Trophoblast cell (in vitro differentiated cells and primary cell): ENCODE measurements at regions not wholly inside any gene's neighbourhood (a gene's known extent, or its start where the extent isn't known, plus 50 kb on each side); places are given as distances from the start of the nearest gene placed in this dataset.

Experiments
- DNase-seq, 2 donors: peaks; one replicate each; pipeline ENCODE4 v3.0.0-alpha.2; 2016
- H2AFZ ChIP-seq: 2 replicates; pipeline ENCODE4 v1.6.1; 2013; ENCODE audit warnings: low read length, moderate library complexity, mild to moderate bottlenecking; ENCODE audit not compliant: insufficient read depth, poor library complexity
- H2AK5ac ChIP-seq: 2 replicates; pipeline ENCODE4 v1.6.1; 2013; ENCODE audit warnings: mild to moderate bottlenecking, low read length
- H2BK120ac ChIP-seq: 2 replicates; pipeline ENCODE4 v1.6.1; 2013; ENCODE audit warnings: low read length, mild to moderate bottlenecking, moderate library complexity; ENCODE audit not compliant: insufficient read depth, poor library complexity
- H2BK12ac ChIP-seq: 2 replicates; pipeline ENCODE4 v1.6.1; 2013; ENCODE audit warnings: mild to moderate bottlenecking, low read length, moderate library complexity
- H2BK5ac ChIP-seq: 2 replicates; pipeline ENCODE4 v1.6.1; 2013; ENCODE audit warnings: low read length, low read depth, moderate library complexity, mild to moderate bottlenecking; ENCODE audit not compliant: poor library complexity
- H3K14ac ChIP-seq: 2 replicates; pipeline ENCODE4 v1.6.1; 2013; ENCODE audit warnings: mild to moderate bottlenecking, low read length
- H3K18ac ChIP-seq: 2 replicates; pipeline ENCODE4 v1.6.1; 2013; ENCODE audit warnings: mild to moderate bottlenecking, low read length
- H3K23ac ChIP-seq: 2 replicates; pipeline ENCODE4 v1.6.1; 2013; ENCODE audit warnings: low read length
- H3K27ac ChIP-seq: 2 replicates; pipeline ENCODE4 v1.5.1; 2013; ENCODE audit warnings: low read depth, mild to moderate bottlenecking, inconsistent platforms, low read length, moderate library complexity
- H3K27me3 ChIP-seq: 2 replicates; pipeline ENCODE4 v1.6.1; 2013; ENCODE audit warnings: inconsistent platforms, mild to moderate bottlenecking, low read length, moderate library complexity; ENCODE audit not compliant: insufficient read depth
- H3K36me3 ChIP-seq, 2 experiments: 1 replicate in 1 of 2; 2 replicates in 1 of 2; pipeline ENCODE4 v1.6.1; 2013; ENCODE audit warnings: low read length in 2 of 2, mild to moderate bottlenecking in 2 of 2, moderate library complexity in 1 of 2; ENCODE audit not compliant: insufficient read depth in 2 of 2, control insufficient read depth in 1 of 2
- H3K4ac ChIP-seq: 2 replicates; pipeline ENCODE4 v1.6.1; 2013; ENCODE audit warnings: low read depth, mild to moderate bottlenecking, low read length, moderate library complexity
- H3K4me1 ChIP-seq, 2 experiments: 1 replicate in 1 of 2; 2 replicates in 1 of 2; pipeline ENCODE4 v1.6.1; 2013; ENCODE audit warnings: low read length in 2 of 2, mild to moderate bottlenecking in 2 of 2, moderate library complexity in 1 of 2; ENCODE audit not compliant: insufficient read depth in 2 of 2, control insufficient read depth in 1 of 2
- H3K4me2 ChIP-seq: 2 replicates; pipeline ENCODE4 v1.6.1; 2013; ENCODE audit warnings: inconsistent platforms, mild to moderate bottlenecking, low read length, moderate library complexity
- H3K4me3 ChIP-seq: 2 replicates; pipeline ENCODE4 v1.5.1; 2013; ENCODE audit warnings: mild to moderate bottlenecking, low read depth, low read length, inconsistent platforms
- H3K79me1 ChIP-seq: one replicate; pipeline ENCODE4 v1.6.1; 2013; ENCODE audit warnings: low read length
- H3K79me2 ChIP-seq: 2 replicates; pipeline ENCODE4 v1.6.1; 2013; ENCODE audit warnings: low read length, mild to moderate bottlenecking; ENCODE audit not compliant: control insufficient read depth, insufficient read depth, poor library complexity
- H3K9ac ChIP-seq: 2 replicates; pipeline ENCODE4 v1.6.1; 2013; ENCODE audit warnings: mild to moderate bottlenecking, low read length
- H3K9me3 ChIP-seq: 2 replicates; pipeline ENCODE4 v1.6.1; 2013; ENCODE audit warnings: low read depth, mild to moderate bottlenecking, control low read depth, inconsistent platforms, low read length; ENCODE audit not compliant: insufficient read depth
- H4K12ac ChIP-seq: 2 replicates; pipeline ENCODE4 v1.6.1; 2013; ENCODE audit warnings: low read depth, mild to moderate bottlenecking, low read length, moderate library complexity
- H4K8ac ChIP-seq: 2 replicates; pipeline ENCODE4 v1.6.1; 2013; ENCODE audit warnings: low read depth, mild to moderate bottlenecking, low read length, moderate library complexity
- H4K91ac ChIP-seq: one replicate; pipeline ENCODE4 v1.6.1; 2013; ENCODE audit warnings: low read depth, mild to moderate bottlenecking, low read length, moderate library complexity
- WGBS: extraction: QIAGEN DNeasy Blood & Tissue Kit; methylation state at CpG from one replicate; pipeline ENCODE4 v1.1.7; 2013; ENCODE audit warnings: missing lambda C conversion rate; ENCODE audit not compliant: insufficient read length, insufficient coverage; ENCODE audit errors: extremely low coverage; 5-methylcytosine and 5-hydroxymethylcytosine counted together

GRCh38 chr5:116681334-116682013 is 106.9 kb upstream of the SEMA6A start:
- H3K4me3 ChIP-seq = no peak overlapping the region
- DNase-seq = no peak
- H2AK5ac ChIP-seq = no peak overlapping the region
- no peak overlapping the region for H2AFZ ChIP-seq
- peaks cover 3% of the 10 kb centered on the region for H3K79me1 ChIP-seq
- H4K12ac ChIP-seq = no peak overlapping the region
- H3K27ac ChIP-seq = no peak overlapping the region
- no peak overlapping the region for H3K4me2 ChIP-seq
- no peak overlapping the region for H3K23ac ChIP-seq
- no CpG with 5 or more reads among the region's 7 CpGs for WGBS
- H4K8ac ChIP-seq = no peak overlapping the region
- peak overlapping the region; percentile 6 for H2BK12ac ChIP-seq
- H3K9me3 ChIP-seq = no peaks in the 10 kb centered on the region
- no peaks in the 10 kb centered on the region for H3K79me2 ChIP-seq
- no peak overlapping the region for H2BK120ac ChIP-seq
- no peak overlapping the region for H4K91ac ChIP-seq
- H3K36me3 ChIP-seq = no peaks in the 10 kb centered on the region
- no peak overlapping the region for H3K4ac ChIP-seq
- no peak overlapping the region for H3K14ac ChIP-seq
- H3K18ac ChIP-seq = no peak overlapping the region
- H3K27me3 ChIP-seq = no peaks in the 10 kb centered on the region
- peaks cover 0 to 5% of the 10 kb centered on the region in 2 experiments for H3K4me1 ChIP-seq
- H3K9ac ChIP-seq = no peak overlapping the region
- H2BK5ac ChIP-seq = no peak overlapping the region

- Histone ChIP-seq H3K18ac (no peak overlapping the region), H3K9me3 (no peaks in the 10 kb centered on the region), H3K14ac (no peak overlapping the region), H3K4me1 (peaks cover 4 to 5% of the 10 kb centered on the region in 2 experiments), H3K36me3 (no peaks in the 10 kb centered on the region), H3K23ac (no peak overlapping the region), H2AFZ (no peak overlapping the region), H2BK5ac (no peak overlapping the region), H3K79me1 (peaks cover 4% of the 10 kb centered on the region), H3K79me2 (no peaks in the 10 kb centered on the region), H4K12ac (no peak overlapping the region), H3K27me3 (no peaks in the 10 kb centered on the region), H3K4me2 (no peak overlapping the region), H3K4me3 (no peak overlapping the region), H2BK120ac (no peak overlapping the region), H2BK12ac (no peak overlapping the region), H4K91ac (no peak overlapping the region), H3K27ac (no peak overlapping the region), H2AK5ac (no peak overlapping the region), H3K9ac (no peak overlapping the region), H4K8ac (no peak overlapping the region), H3K4ac (no peak overlapping the region)
- no CpG with 5 or more reads among the region's 4 CpGs for WGBS
- no peak for DNase-seq
Observed at GRCh38 chr5:116675626-116675910, 100.9 kb upstream of the SEMA6A start.

- Histone ChIP-seq H3K27me3 (no peaks in the 10 kb centered on the region), H4K8ac (no peak overlapping the region), H4K91ac (no peak overlapping the region), H3K27ac (no peak overlapping the region), H3K36me3 (no peaks in the 10 kb centered on the region), H3K9me3 (no peaks in the 10 kb centered on the region), H3K4me3 (no peak overlapping the region), H3K9ac (no peak overlapping the region), H2BK120ac (no peak overlapping the region), H4K12ac (no peak overlapping the region), H3K79me1 (peaks cover 4% of the 10 kb centered on the region), H3K14ac (no peak overlapping the region), H2BK12ac (no peak overlapping the region), H3K4me2 (no peak overlapping the region), H3K18ac (no peak overlapping the region), H2AK5ac (no peak overlapping the region), H3K4me1 (peaks cover 4% of the 10 kb centered on the region in 2 experiments), H3K4ac (no peak overlapping the region), H2AFZ (no peak overlapping the region), H3K79me2 (no peaks in the 10 kb centered on the region), H2BK5ac (no peak overlapping the region), H3K23ac (no peak overlapping the region)
- WGBS = no CpG with 5 or more reads among the region's 6 CpGs
- DNase-seq = no peak
Observed at GRCh38 chr5:116674881-116675625, 100.4 kb upstream of the SEMA6A start.

GRCh38 chr5:116673453-116673852 is 98.8 kb upstream of the SEMA6A start:
- Histone ChIP-seq H2BK12ac (no peak overlapping the region), H2AFZ (no peak overlapping the region), H2BK5ac (no peak overlapping the region), H3K9me3 (no peaks in the 10 kb centered on the region), H4K8ac (no peak overlapping the region), H3K36me3 (no peaks in the 10 kb centered on the region), H4K91ac (no peak overlapping the region), H3K4me2 (no peak overlapping the region), H2BK120ac (no peak overlapping the region), H3K4me1 (peaks cover 3 to 4% of the 10 kb centered on the region in 2 experiments), H3K4me3 (no peak overlapping the region), H3K27ac (no peak overlapping the region), H4K12ac (no peak overlapping the region), H3K4ac (no peak overlapping the region), H3K27me3 (no peaks in the 10 kb centered on the region), H3K79me2 (no peaks in the 10 kb centered on the region), H3K23ac (no peak overlapping the region), H3K79me1 (peaks cover 4% of the 10 kb centered on the region), H3K18ac (no peak overlapping the region), H3K14ac (no peak overlapping the region), H3K9ac (no peak overlapping the region), H2AK5ac (no peak overlapping the region)
- no peak for DNase-seq
- WGBS = no CpG with 5 or more reads among the region's 2 CpGs
